AG10803 (cell line): ENCODE measurements at regions not wholly inside any gene's neighbourhood (a gene's known extent, or its start where the extent isn't known, plus 50 kb on each side); places are given as distances from the start of the nearest gene placed in this dataset.

Source experiments
- DNase-seq: peaks from one replicate; pipeline ENCODE4 v3.0.0; 2010; ENCODE audit warnings: low read depth
- H3K4me3 ChIP-seq: 2 replicates; pipeline ENCODE4 v1.5.1; 2011; ENCODE audit warnings: mild to moderate bottlenecking, low read length, control low read depth
- CTCF ChIP-seq: conservative IDR thresholded peaks from 2 replicates; pipeline ENCODE4 v1.5.1; 2011; ENCODE audit warnings: mild to moderate bottlenecking, low read length, control low read depth, inconsistent platforms

- TF ChIP-seq CTCF = no peak
- no peak overlapping the region for H3K4me3 ChIP-seq
- DNase-seq = no peak
These were observed 2861.0 kb downstream of the PCDH9 start for GRCh38 chr13:64369121-64369520.

GRCh38 chr13:64362564-64362963 is 2867.6 kb downstream of the PCDH9 start:
- TF ChIP-seq CTCF = no peak
- DNase-seq = no peak
- no peak overlapping the region for H3K4me3 ChIP-seq

DNA sequence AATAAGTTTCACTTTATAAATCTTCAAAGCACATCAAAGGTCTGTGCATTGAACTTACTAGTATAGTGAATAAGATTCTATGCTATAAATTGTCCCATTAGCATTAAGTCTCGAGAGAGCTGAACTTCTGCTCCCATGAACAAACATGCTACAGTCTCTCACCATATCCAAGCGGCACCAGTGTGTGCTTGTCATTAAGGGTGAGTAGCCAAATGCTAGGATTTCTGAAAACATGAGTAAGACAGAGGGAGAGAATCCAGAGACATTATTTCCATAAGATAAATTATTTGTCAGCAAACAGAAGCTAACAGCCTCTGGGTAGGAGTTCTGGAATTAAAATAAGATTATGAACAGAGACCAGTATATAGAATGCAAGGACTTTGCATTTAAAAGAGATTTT is 2882.5 kb downstream of the PCDH9 start:
- TF ChIP-seq CTCF = no peak
- no peak for DNase-seq
- no peak overlapping the region for H3K4me3 ChIP-seq

- TF ChIP-seq CTCF = no peak
- DNase-seq = no peak
- H3K4me3 ChIP-seq = no peak overlapping the region
These were observed 2890.6 kb downstream of the PCDH9 start for GRCh38 chr13:64339373-64340063.

GRCh38 chr13:64338671-64339070 is 2891.5 kb downstream of the PCDH9 start:
- H3K4me3 ChIP-seq = no peak overlapping the region
- no peak for DNase-seq
- no peak for TF ChIP-seq CTCF

DNA sequence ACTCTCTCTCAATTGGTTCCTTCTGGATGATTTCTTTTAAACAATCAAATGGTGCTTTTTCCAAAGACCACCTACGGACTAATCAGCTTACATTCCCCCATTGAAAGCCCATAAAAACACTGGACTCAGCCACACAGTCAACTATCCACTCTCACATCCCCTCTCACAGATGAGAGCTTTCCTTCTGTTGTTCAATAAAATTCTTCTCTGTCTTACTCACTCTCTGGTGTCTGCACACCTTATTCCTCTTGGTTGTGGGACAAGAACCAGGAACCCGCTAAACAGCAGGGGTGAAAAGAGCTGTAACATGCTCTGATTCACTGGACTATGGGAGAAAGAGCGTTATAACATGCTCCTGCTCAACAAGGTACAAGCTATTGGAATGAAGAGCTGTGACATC is 2896.2 kb downstream of the PCDH9 start:
- no peak for TF ChIP-seq CTCF
- no peak for DNase-seq
- H3K4me3 ChIP-seq = no peak overlapping the region

- H3K4me3 ChIP-seq = no peak overlapping the region
- no peak for TF ChIP-seq CTCF
- DNase-seq = no peak
These were observed 2898.1 kb downstream of the PCDH9 start for GRCh38 chr13:64332048-64332447.
